ENCODE measurements at regions not wholly inside any gene's neighbourhood (a gene's known extent, or its start where the extent isn't known, plus 50 kb on each side); places are given as distances from the start of the nearest gene placed in this dataset.

GRCh38 chr11:15886866-15887265 is 469.5 kb downstream of the SOX6 start:
- TF ChIP-seq CTCF (IDR thresholded peaks at IDR 0.05) = no peak
- no peak for DNase-seq
- Histone ChIP-seq H3K4me1 (peaks cover 0 to 8% (median 0%) of the 10 kb centered on the region in 4 donors), H3K27me3 (no peaks in the 10 kb centered on the region), H3K9me3 (no peaks in the 10 kb centered on the region), H3K36me3 (no peaks in the 10 kb centered on the region), H3K4me3 (no peak overlapping the region), H3K27ac (no peak overlapping the region)

- Histone ChIP-seq H3K27ac (no peak overlapping the region), H3K36me3 (no peaks in the 10 kb centered on the region), H3K4me1 (peaks cover 0 to 8% (median 0%) of the 10 kb centered on the region in 4 donors), H3K9me3 (no peaks in the 10 kb centered on the region), H3K4me3 (no peak overlapping the region), H3K27me3 (no peaks in the 10 kb centered on the region)
- DNase-seq = no peak
- TF ChIP-seq CTCF (IDR thresholded peaks at IDR 0.05) (no peak), POLR2A (IDR thresholded peaks at IDR 0.05) (no peak)
Observed at GRCh38 chr11:15888556-15889345, 467.6 kb downstream of the SOX6 start.

GRCh38 chr11:15889363-15890030 is 466.8 kb downstream of the SOX6 start:
- H3K4me1 ChIP-seq = peaks cover 0 to 8% (median 0%) of the 10 kb centered on the region in 4 donors
- H3K9me3 ChIP-seq = no peaks in the 10 kb centered on the region
- no peak overlapping the region for H3K4me3 ChIP-seq
- no peaks in the 10 kb centered on the region for H3K27me3 ChIP-seq
- H3K27ac ChIP-seq = no peak overlapping the region
- no peak for DNase-seq
- no peak for TF ChIP-seq POLR2A (IDR thresholded peaks at IDR 0.05)
- TF ChIP-seq CTCF (IDR thresholded peaks at IDR 0.05) = no peak
- no peaks in the 10 kb centered on the region for H3K36me3 ChIP-seq

GRCh38 chr11:15890031-15890713 is 466.2 kb downstream of the SOX6 start:
- TF ChIP-seq POLR2A (IDR thresholded peaks at IDR 0.05) (no peak), CTCF (IDR thresholded peaks at IDR 0.05) (no peak)

GRCh38 chr11:15893080-15893492 is 463.3 kb downstream of the SOX6 start:
- no peak overlapping the region for H3K27ac ChIP-seq
- no peaks in the 10 kb centered on the region for H3K27me3 ChIP-seq
- no peak overlapping the region for H3K4me3 ChIP-seq

More at GRCh38 chr11:15890031-15890713, 466.2 kb downstream of the SOX6 start:
- H3K4me3 ChIP-seq = no peak overlapping the region
- H3K36me3 ChIP-seq = no peaks in the 10 kb centered on the region
- no peak for DNase-seq
- H3K27me3 ChIP-seq = no peaks in the 10 kb centered on the region
- H3K9me3 ChIP-seq = no peaks in the 10 kb centered on the region
- no peak overlapping the region for H3K27ac ChIP-seq
- peaks cover 0 to 8% (median 0%) of the 10 kb centered on the region in 4 donors for H3K4me1 ChIP-seq

More at GRCh38 chr11:15893080-15893492, 463.3 kb downstream of the SOX6 start:
- Histone ChIP-seq H3K9me3 (no peaks in the 10 kb centered on the region), H3K36me3 (no peaks in the 10 kb centered on the region), H3K4me1 (peaks cover 0 to 8% (median 0%) of the 10 kb centered on the region in 4 donors)
- DNase-seq = no peak
- TF ChIP-seq CTCF (IDR thresholded peaks at IDR 0.05) = no peak
- no peak for TF ChIP-seq POLR2A (IDR thresholded peaks at IDR 0.05)
